NCI-H2196 treated with DMSO at 0.1 percent for 48 hours (cell line): ENCODE measurements at regions not wholly inside any gene's neighbourhood (a gene's known extent, or its start where the extent isn't known, plus 50 kb on each side); places are given as distances from the start of the nearest gene placed in this dataset.

Source experiments
- DNase-seq: peaks from one replicate; lab custom pipeline; 2025; ENCODE audit not compliant: unreplicated experiment; lab: John Stamatoyannopoulos, UW

- no peak for DNase-seq
Observed at GRCh38 chr17:12429116-12429515, 236.6 kb upstream of the MYOCD start.

- DNase-seq: no peak
Observed at GRCh38 chr17:12431188-12431587, 234.5 kb upstream of the MYOCD start.

GRCh38 chr17:12438212-12438611 is 227.5 kb upstream of the MYOCD start:
- DNase-seq: no peak

- no peak for DNase-seq
Observed at GRCh38 chr17:12438813-12439586, 226.7 kb upstream of the MYOCD start.

- DNase-seq: no peak
Observed at GRCh38 chr17:12445331-12445730, 220.4 kb upstream of the MYOCD start.

GRCh38 chr17:12457493-12457892 is 208.2 kb upstream of the MYOCD start:
- no peak for DNase-seq

GRCh38 chr17:12459736-12460135 is 206.0 kb upstream of the MYOCD start:
- no peak for DNase-seq

- no peak for DNase-seq
Observed at GRCh38 chr17:12463102-12463501, 202.6 kb upstream of the MYOCD start.

GRCh38 chr17:12472252-12473173 is 193.2 kb upstream of the MYOCD start:
- no peak for DNase-seq

GRCh38 chr17:12478311-12478710 is 187.4 kb upstream of the MYOCD start:
- DNase-seq: no peak

GRCh38 chr17:12485361-12485906 is 180.3 kb upstream of the MYOCD start:
- no peak for DNase-seq

- DNase-seq: no peak
Observed at GRCh38 chr17:12489325-12489724, 176.4 kb upstream of the MYOCD start.

GRCh38 chr17:12492450-12492849 is 173.2 kb upstream of the MYOCD start:
- DNase-seq: no peak

- DNase-seq: no peak
Observed at GRCh38 chr17:12505866-12506265, 159.8 kb upstream of the MYOCD start.

GRCh38 chr17:12507026-12507595 is 158.6 kb upstream of the MYOCD start:
- DNase-seq: no peak

GRCh38 chr17:12509801-12510200 is 155.9 kb upstream of the MYOCD start:
- no peak for DNase-seq

- DNase-seq: no peak
Observed at GRCh38 chr17:12510535-12510934, 155.2 kb upstream of the MYOCD start.

GRCh38 chr17:12512694-12513355 is 152.9 kb upstream of the MYOCD start:
- DNase-seq: no peak

- no peak for DNase-seq
Observed at GRCh38 chr17:12514596-12514995, 151.1 kb upstream of the MYOCD start.

GRCh38 chr17:12519956-12520594 is 145.6 kb upstream of the MYOCD start:
- DNase-seq: no peak
